Activated T-cell treated with anti-CD3 and anti-CD28 coated beads for 24 hours (primary cell): ENCODE measurements at regions not wholly inside any gene's neighbourhood (a gene's known extent, or its start where the extent isn't known, plus 50 kb on each side); places are given as distances from the start of the nearest gene placed in this dataset.

ENCODE experiments used
- DNase-seq: peaks from one replicate; pipeline ENCODE4 v3.0.0-alpha.2; 2020; ENCODE audit warnings: low read depth

DNA sequence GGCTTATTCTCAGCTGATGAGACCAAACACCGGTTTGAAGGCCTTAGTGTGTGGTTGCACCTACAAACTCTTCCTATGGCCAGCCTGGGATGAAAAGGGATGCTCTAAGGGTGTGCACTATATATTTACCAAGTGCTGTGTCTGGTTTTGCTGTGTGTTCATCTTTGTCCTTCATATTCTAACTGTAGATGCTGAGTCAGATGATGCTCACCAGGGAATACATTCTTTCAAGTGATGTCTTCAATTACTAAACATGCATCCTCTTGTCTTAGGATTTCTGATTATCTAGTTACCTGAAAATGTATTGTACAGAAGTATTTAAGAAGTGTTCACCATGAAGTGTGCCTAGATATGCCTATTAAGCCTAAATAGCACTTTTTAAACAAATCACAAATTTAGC lies 1111.6 kb upstream of the ZEB2 start:
- DNase-seq = no peak

- DNase-seq = no peak
These were observed 1106.4 kb upstream of the ZEB2 start for GRCh38 chr2:145626301-145626700.

DNA sequence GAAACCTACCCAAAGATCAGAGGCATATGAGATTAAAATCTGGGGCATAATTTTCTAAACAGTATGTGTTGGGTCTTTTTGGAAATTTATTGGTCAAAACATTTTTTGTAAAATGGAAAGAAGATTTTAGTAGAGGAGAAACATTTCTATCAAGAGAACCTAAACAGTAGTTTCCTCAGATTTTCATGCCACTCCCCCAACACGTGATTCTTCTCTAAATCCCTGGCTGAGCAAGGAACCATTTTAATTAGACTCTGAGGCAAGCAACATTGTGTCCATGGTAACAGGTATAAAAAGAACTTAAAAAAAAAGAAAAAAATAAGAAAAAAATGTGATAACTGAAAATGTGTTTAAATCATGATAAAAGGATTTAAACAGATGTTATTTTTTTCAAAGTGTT lies 1105.2 kb upstream of the ZEB2 start:
- no peak for DNase-seq

GRCh38 chr2:145623136-145623535 lies 1103.2 kb upstream of the ZEB2 start:
- no peak for DNase-seq

- no peak for DNase-seq
These were observed 1102.4 kb upstream of the ZEB2 start for GRCh38 chr2:145622285-145622684.

DNA sequence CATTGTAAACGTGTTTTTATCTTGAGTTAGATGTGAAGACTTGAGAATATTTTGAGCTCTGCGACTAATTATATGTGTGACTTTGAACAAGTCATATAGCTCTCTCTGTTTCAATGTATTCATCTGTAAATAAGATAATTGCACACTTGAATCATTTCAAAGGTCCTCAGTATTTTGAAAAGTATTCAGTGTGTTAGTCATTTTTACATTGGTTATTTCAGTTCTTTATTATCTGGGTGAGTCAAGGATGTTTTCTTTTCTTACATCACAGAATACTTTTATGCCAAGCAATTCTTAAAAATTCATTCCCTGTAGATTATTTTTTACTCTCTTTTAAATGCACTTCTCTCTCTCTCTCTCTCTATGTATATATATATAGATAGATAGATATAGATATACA lies 1098.0 kb upstream of the ZEB2 start:
- no peak for DNase-seq

DNA sequence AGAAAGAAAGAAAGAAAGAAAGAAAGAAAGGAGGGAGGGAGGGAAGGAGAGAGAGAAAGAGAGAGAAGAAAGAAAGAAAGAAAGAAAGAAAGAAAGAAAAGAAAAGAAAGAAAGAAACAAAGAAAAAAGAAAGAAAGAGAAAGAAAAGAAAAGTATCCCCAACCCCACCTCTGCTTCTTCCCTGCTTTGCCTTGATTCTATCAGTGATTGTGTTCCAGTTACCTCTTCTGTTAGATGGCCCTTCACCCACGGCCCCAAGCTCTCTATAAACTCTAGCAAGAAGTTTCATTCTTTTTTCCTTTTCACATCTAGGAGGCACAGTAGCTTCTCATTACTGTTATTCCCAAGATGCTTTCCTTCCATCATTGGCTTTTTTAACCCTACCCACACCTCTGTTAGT lies 1097.5 kb upstream of the ZEB2 start:
- no peak for DNase-seq

- no peak for DNase-seq
These were observed 1095.7 kb upstream of the ZEB2 start for GRCh38 chr2:145615626-145616025.

- no peak for DNase-seq
These were observed 1090.0 kb upstream of the ZEB2 start for GRCh38 chr2:145609951-145610350.

DNA sequence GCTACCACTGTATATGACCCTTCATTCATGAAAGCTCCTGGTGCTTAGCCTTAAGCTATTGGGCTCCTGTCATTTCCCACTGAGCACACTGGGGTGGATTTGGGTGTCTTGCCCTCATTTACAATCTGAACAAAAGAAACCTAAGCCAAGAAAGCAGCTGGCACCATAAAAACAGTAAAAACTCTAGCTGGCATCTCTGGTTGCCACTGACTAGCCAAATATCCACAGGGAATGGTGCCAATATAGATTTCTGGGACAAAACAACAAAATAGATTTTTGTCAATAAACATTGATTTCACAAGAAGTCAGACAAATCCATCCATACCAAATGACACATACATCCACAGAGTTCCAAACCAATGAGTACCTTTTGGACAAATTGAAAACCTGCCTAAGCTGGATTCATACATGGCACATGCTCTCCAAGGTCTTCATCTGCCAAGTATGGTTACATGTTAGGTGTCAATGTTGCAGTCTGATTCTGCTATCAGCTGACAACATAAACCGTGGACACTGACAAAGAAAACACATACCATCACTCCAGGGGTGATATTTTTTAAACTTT lies 1081.5 kb upstream of the ZEB2 start:
- no peak for DNase-seq

DNA sequence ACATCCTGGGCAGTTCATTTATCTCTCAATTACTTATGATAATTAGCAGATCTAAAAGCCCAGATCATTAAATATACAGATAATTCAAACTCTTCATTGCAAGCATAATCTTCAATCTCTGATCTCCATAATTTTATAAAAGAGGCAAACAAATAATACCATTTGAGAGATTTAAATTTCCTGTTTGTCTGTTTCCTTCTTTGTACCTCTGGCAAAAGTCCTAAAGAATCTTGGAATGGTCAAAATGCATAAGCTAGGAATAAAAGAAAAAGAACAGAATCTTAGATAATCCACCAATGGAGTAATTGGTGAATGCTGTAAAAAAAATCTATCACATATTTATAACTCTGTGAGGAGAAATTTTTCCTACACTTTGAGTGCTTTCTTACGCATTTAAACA lies 1080.9 kb upstream of the ZEB2 start:
- DNase-seq = no peak

DNA sequence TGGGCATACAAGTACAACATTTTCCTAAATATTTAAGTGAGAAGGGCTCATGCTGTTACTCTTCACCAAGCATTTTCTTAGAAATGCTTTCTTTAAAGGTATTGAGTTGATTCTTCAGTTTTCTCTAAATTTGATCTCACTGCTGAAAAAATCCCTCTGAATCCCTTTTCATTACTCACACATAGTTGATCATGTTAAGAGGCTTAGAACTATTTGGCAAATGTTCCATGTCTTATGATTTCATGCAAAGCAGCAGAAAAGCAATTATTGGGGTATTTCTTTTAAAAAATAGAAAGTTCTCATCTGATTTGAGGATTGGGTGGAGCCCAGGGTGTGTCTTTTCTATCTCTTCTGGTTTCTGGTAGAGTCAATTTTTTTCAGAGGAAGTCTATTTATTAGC lies 1079.8 kb upstream of the ZEB2 start:
- no peak for DNase-seq

DNA sequence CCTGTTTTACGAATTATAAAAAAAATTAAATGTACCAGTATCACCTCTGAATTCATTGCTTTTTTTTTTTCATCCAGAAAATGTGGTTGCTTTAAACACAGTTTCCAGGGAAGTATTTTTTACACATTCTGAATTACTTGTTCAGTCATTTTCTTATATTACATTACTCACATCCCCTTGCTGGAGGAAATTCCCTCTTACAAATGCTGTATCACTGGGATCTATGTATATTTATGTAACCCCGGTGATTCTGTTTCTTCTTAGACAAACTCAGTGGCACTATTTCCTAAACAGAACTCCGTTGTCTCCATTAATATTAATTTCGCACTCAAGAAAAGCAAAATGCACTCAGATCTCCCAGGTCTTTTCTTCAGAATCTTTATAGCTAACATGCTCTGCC lies 1078.5 kb upstream of the ZEB2 start:
- no peak for DNase-seq

GRCh38 chr2:145597809-145598208 lies 1077.9 kb upstream of the ZEB2 start:
- no peak for DNase-seq

GRCh38 chr2:145597006-145597405 lies 1077.1 kb upstream of the ZEB2 start:
- no peak for DNase-seq

DNA sequence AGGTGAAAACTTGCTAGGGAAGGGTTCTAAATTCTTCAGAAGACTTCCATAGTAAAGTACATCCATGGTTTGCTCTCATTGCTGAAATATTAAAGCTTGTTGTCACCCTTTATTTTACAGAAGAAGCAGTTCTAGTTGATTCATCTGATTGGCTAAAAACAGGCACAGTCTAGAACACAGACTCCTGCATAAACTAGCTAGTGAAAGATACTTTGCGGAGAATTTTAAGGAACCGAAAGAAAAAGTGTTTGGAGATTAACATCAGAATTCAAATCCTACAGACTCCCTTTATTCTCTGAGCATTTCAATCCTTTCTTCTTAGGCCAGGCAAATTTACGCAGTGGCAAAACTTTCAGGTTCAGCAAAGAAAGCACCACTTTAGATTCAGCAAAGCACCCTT lies 1076.5 kb upstream of the ZEB2 start:
- no peak for DNase-seq

- no peak for DNase-seq
These were observed 1075.4 kb upstream of the ZEB2 start for GRCh38 chr2:145595296-145595695.

DNA sequence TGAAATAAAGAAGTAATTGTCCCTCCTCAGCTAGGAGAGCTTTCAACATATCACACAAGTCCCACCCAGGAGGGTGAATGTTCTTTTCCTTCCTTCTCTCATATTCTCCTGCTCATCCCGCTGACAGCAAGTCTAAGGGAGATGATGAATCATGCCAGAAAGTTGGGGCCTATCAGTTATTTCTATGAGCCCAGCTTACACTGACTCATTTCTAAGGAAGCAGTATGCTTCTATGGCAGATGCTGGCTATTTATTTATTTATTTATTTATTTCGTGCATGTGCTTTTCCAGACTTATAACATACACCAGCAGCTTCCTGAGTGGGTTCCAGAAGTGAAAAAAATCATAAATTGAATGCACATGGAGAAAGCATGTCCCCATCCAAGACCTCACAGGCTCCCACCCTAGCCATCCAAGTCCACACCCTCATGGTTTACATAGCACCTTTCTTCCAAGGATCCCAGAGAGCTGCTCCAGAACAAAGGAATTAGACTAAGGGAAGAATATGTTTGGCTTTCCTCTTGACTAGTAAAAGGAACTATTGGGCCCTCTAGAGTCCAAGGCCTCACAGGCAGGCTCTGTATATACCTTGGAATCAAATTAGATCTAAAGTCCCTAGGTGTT lies 1074.2 kb upstream of the ZEB2 start:
- no peak for DNase-seq

- DNase-seq = no peak
These were observed 1073.4 kb upstream of the ZEB2 start for GRCh38 chr2:145593280-145593679.

DNA sequence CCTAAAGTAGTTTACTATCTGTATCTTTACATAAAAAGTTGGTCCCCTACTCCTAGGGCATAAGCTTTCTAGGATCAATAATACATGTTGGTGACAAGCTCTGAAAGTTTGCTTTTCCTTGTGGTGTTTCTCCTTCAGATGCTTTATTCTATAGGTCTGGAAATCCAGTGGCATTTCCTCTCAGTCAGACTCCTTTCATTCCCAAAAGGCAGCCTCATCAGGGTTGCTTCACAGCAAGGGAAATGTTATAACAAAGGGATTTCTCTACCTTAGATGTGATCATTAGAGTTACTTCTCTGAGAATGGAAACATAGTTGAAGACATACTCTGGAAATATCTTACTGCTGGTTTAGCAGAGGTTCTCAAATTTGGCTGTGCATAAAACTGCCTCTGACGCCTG lies 1072.4 kb upstream of the ZEB2 start:
- DNase-seq = no peak

GRCh38 chr2:145591109-145591809 lies 1071.3 kb upstream of the ZEB2 start:
- DNase-seq = no peak

- no peak for DNase-seq
These were observed 1068.0 kb upstream of the ZEB2 start for GRCh38 chr2:145587922-145588321.

- DNase-seq = no peak
These were observed 1064.4 kb upstream of the ZEB2 start for GRCh38 chr2:145584353-145584752.

- DNase-seq = no peak
These were observed 1053.7 kb upstream of the ZEB2 start for GRCh38 chr2:145573608-145574007.
